ENCODE measurements at regions not wholly inside any gene's neighbourhood (a gene's known extent, or its start where the extent isn't known, plus 50 kb on each side); places are given as distances from the start of the nearest gene placed in this dataset.

GRCh38 chr15:101545548-101546505 is 56.3 kb upstream of the PCSK6 start:
- H3K79me2 ChIP-seq (ENCODE audit: insufficient read depth, low read length): no peaks in the 10 kb centered on the region
- H3K4me1 ChIP-seq (ENCODE audit: control insufficient read depth in 1 of 2, insufficient read depth in 2 of 2, low read length in 2 of 2): no peaks in the 10 kb centered on the region
- H3K4me3 ChIP-seq (replicated peaks in 1 of 2; ENCODE audit: low read depth in 1 of 2, low read length in 2 of 2): no peak overlapping the region
- no peaks in the 10 kb centered on the region for H3K9me2 ChIP-seq (ENCODE audit: insufficient read depth)
- H3K4me2 ChIP-seq (ENCODE audit: low read length): no peak overlapping the region
- no TSS peak for BruUV-seq (replicated peaks)
- CTCF ChIA-PET: no interaction called here
- RAD21 ChIA-PET (ENCODE audit: low non-redundant PET in 1 of 2, low total read pairs in 2 of 2, uncharacterized antibody in 2 of 2, unreplicated experiment in 2 of 2): no interaction called here
- intact Hi-C loops (cut with micrococcal nuclease): no loop called here
- ATAC-seq (no peak), DNase-seq (ENCODE audit: low read depth, low spot score) (no peak)
- POLR2A ChIA-PET: interaction anchor here (0.6 kb wide), 1 partner anchor 97 kb away, joined by 3 read pairs; no protein-coding TSS in a partner anchor
- TF ChIP-seq TCF7L2 (IDR thresholded peaks at IDR 0.05; ENCODE audit: borderline replicate concordance, extremely low read depth, insufficient read depth, insufficient read length) (no peak), JUND (IDR thresholded peaks at IDR 0.05) (no peak), EZH2phosphoT487 (IDR thresholded peaks at IDR 0.05; ENCODE audit: borderline replicate concordance) (no peak), RAD21 (IDR thresholded peaks at IDR 0.05; ENCODE audit: low read depth) (no peak), MAX (IDR thresholded peaks at IDR 0.05) (no peak), FOSL1 (IDR thresholded peaks at IDR 0.05; ENCODE audit: low read depth) (no peak), SIN3A (IDR thresholded peaks at IDR 0.05; ENCODE audit: low read depth) (no peak)
- H3K27ac ChIP-seq (ENCODE audit: low read depth, low read length): no peak overlapping the region
- no peak overlapping the region for H2AFZ ChIP-seq (ENCODE audit: low read depth, low read length, poor library complexity, severe bottlenecking)
- H3K9ac ChIP-seq (ENCODE audit: low read length): no peak overlapping the region
- no peaks in the 10 kb centered on the region for H4K20me1 ChIP-seq (ENCODE audit: insufficient read depth)
- H3K9me3 ChIP-seq (ENCODE audit: control insufficient read depth in 1 of 2, insufficient read depth in 1 of 2, low read depth in 1 of 2, low read length in 2 of 2): no peaks in the 10 kb centered on the region
- peaks cover 24% of the 10 kb centered on the region for H3K27me3 ChIP-seq (ENCODE audit: insufficient read depth, low read length)
- H3K36me3 ChIP-seq (ENCODE audit: control insufficient read depth in 1 of 2, insufficient read depth in 2 of 2, low read length in 2 of 2): no peaks in the 10 kb centered on the region

GRCh38 chr15:101544613-101544945 is 55.1 kb upstream of the PCSK6 start:
- Histone ChIP-seq H3K79me2 (ENCODE audit: insufficient read depth, low read length) (no peaks in the 10 kb centered on the region), H3K4me1 (ENCODE audit: control insufficient read depth in 1 of 2, insufficient read depth in 2 of 2, low read length in 2 of 2) (no peaks in the 10 kb centered on the region), H3K36me3 (ENCODE audit: control insufficient read depth in 1 of 2, insufficient read depth in 2 of 2, low read length in 2 of 2) (no peaks in the 10 kb centered on the region), H2AFZ (ENCODE audit: low read depth, low read length, poor library complexity, severe bottlenecking) (no peak overlapping the region), H3K4me2 (ENCODE audit: low read length) (no peak overlapping the region), H3K9me3 (ENCODE audit: control insufficient read depth in 1 of 2, insufficient read depth in 1 of 2, low read depth in 1 of 2, low read length in 2 of 2) (no peaks in the 10 kb centered on the region), H3K4me3 (replicated peaks in 1 of 2; ENCODE audit: low read depth in 1 of 2, low read length in 2 of 2) (no peak overlapping the region), H3K27me3 (ENCODE audit: insufficient read depth, low read length) (peaks cover 24% of the 10 kb centered on the region), H3K9me2 (ENCODE audit: insufficient read depth) (no peaks in the 10 kb centered on the region), H3K27ac (ENCODE audit: low read depth, low read length) (no peak overlapping the region), H4K20me1 (ENCODE audit: insufficient read depth) (no peaks in the 10 kb centered on the region), H3K9ac (ENCODE audit: low read length) (no peak overlapping the region)
- ChIA-PET POLR2A (no interaction called here), RAD21 (ENCODE audit: low non-redundant PET in 1 of 2, low total read pairs in 2 of 2, uncharacterized antibody in 2 of 2, unreplicated experiment in 2 of 2) (no interaction called here), CTCF (no interaction called here)
- no peak for ATAC-seq
- no TSS peak for BruUV-seq (replicated peaks)
- intact Hi-C loops (cut with micrococcal nuclease): no loop called here
- no peak for DNase-seq (ENCODE audit: low read depth, low spot score)
- no peak for TF ChIP-seq ZNF274 (IDR thresholded peaks at IDR 0.05; ENCODE audit: low read depth, low read length)
- no peak for TF ChIP-seq RAD21 (IDR thresholded peaks at IDR 0.05; ENCODE audit: low read depth)
- TF ChIP-seq JUND (IDR thresholded peaks at IDR 0.05): no peak
- TF ChIP-seq CTCF (IDR thresholded peaks at IDR 0.05 in 2 of 3, conservative IDR thresholded peaks at IDR 0.05 in 1 of 3; ENCODE audit: borderline replicate concordance in 1 of 3, insufficient read depth in 1 of 3, low read depth in 2 of 3, low read length in 2 of 3): no peak
- TF ChIP-seq TCF7L2 (IDR thresholded peaks at IDR 0.05; ENCODE audit: borderline replicate concordance, extremely low read depth, insufficient read depth, insufficient read length): no peak
- TF ChIP-seq ZBTB33 (IDR thresholded peaks at IDR 0.05; ENCODE audit: extremely low read depth, insufficient replicate concordance, low read length): no peak
- TF ChIP-seq SRF (IDR thresholded peaks at IDR 0.05; ENCODE audit: low read depth): no peak
- no peak for TF ChIP-seq EGR1 (IDR thresholded peaks at IDR 0.05; ENCODE audit: low read depth)
- no peak for TF ChIP-seq CBX3 (IDR thresholded peaks at IDR 0.05; ENCODE audit: low read depth)
- TF ChIP-seq SIN3A (IDR thresholded peaks at IDR 0.05; ENCODE audit: low read depth): no peak
- TF ChIP-seq POLR2AphosphoS5 (IDR thresholded peaks at IDR 0.05; ENCODE audit: low read depth, low read length): no peak
- no peak for TF ChIP-seq YY1 (IDR thresholded peaks at IDR 0.05; ENCODE audit: extremely low read depth, insufficient replicate concordance, low read depth, low read length)
- TF ChIP-seq SP1 (IDR thresholded peaks at IDR 0.05; ENCODE audit: low read depth): no peak

Data from HCT116 (cell line).